ENCODE measurements at regions not wholly inside any gene's neighbourhood (a gene's known extent, or its start where the extent isn't known, plus 50 kb on each side); places are given as distances from the start of the nearest gene placed in this dataset.

DNA sequence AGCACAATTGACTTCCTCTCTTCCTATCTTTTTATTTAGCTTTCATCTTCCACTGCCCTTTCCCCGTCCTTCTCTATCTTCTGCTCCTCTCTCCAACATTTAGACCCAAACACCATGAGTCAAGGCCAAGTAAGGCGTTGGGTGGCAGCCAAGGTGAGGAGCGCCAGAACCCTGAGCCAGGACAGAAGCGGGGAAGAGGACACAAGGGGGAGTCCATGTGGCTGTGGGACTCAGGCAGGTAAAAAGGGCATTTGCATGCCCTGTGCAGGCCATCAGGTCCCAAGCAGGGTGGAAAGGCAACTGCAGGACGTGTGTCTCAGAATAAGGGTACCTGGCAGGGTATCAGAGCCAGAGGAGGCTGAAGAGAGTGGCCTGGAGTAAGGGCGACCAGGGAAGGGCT lies 192.4 kb upstream of the PFKP start:
- TF ChIP-seq, protein P1, sequence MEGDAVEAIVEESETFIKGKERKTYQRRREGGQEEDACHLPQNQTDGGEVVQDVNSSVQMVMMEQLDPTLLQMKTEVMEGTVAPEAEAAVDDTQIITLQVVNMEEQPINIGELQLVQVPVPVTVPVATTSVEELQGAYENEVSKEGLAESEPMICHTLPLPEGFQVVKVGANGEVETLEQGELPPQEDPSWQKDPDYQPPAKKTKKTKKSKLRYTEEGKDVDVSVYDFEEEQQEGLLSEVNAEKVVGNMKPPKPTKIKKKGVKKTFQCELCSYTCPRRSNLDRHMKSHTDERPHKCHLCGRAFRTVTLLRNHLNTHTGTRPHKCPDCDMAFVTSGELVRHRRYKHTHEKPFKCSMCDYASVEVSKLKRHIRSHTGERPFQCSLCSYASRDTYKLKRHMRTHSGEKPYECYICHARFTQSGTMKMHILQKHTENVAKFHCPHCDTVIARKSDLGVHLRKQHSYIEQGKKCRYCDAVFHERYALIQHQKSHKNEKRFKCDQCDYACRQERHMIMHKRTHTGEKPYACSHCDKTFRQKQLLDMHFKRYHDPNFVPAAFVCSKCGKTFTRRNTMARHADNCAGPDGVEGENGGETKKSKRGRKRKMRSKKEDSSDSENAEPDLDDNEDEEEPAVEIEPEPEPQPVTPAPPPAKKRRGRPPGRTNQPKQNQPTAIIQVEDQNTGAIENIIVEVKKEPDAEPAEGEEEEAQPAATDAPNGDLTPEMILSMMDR (conservative IDR thresholded peaks at IDR 0.05): no peak
- TF ChIP-seq ZFX (IDR thresholded peaks at IDR 0.05): no peak
- no peak overlapping the region for H3K27ac ChIP-seq

DNA sequence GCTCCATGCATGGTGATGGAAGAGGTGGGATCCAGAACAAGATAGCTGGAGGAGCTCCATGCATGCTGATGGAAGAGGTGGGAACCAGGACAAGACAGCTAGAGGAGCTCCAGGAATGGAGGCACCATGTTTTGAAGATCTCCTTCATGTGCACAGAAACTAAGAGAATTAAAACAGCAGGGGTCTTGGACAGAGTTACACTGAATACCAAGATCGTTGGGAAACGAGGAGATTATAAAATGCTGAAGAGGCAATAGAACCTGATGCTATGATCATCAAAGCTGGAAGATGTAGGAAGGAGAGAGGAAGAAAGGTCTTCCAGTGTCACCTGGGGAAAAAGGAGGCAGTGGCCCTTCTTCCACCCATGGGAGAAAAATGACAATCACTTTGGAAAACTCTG lies 193.6 kb upstream of the PFKP start:
- no peak for TF ChIP-seq ZFX (IDR thresholded peaks at IDR 0.05)
- TF ChIP-seq, protein P1 (conservative IDR thresholded peaks at IDR 0.05): no peak
- no peak overlapping the region for H3K27ac ChIP-seq

GRCh38 chr10:2871673-2872219 lies 195.6 kb upstream of the PFKP start:
- no peak overlapping the region for H3K27ac ChIP-seq
- TF ChIP-seq, protein P1 (conservative IDR thresholded peaks at IDR 0.05): no peak
- no peak for TF ChIP-seq ZFX (IDR thresholded peaks at IDR 0.05)

GRCh38 chr10:2870654-2871053 lies 196.7 kb upstream of the PFKP start:
- H3K27ac ChIP-seq: no peak overlapping the region
- no peak for TF ChIP-seq ZFX (IDR thresholded peaks at IDR 0.05)
- TF ChIP-seq, protein P1 (conservative IDR thresholded peaks at IDR 0.05): no peak

DNA sequence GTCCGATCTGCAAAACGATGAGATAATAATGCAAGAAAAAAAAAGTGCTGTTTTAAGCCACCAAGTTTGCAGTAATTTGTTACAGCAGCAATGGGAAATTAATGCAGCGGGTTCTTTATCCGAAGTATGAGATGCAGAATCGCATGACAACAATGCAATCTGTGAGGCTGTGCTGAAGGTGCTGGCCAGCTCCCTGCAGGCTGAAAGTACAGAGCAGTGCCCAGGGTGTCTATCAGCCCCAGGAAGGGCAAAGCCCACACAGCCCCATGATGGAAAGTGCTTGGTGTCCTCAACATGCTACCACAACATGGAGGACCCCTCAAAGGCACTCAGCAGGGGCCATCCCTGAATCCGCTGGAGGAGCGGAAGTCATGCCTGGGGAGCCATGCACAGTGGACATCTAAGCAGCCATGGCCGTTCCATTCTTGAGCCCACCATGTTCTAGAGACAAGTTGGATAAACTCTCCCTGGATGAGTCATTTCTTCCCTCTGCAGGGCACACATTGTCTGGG lies 199.5 kb upstream of the PFKP start:
- TF ChIP-seq ZFX (IDR thresholded peaks at IDR 0.05): no peak
- TF ChIP-seq, protein P1 (conservative IDR thresholded peaks at IDR 0.05): no peak

GRCh38 chr10:2866569-2866968 lies 200.8 kb upstream of the PFKP start:
- no peak overlapping the region for H3K27ac ChIP-seq
- TF ChIP-seq, protein P1 (conservative IDR thresholded peaks at IDR 0.05): no peak
- TF ChIP-seq ZFX (IDR thresholded peaks at IDR 0.05): no peak

More for the DNA sequence above, 199.5 kb upstream of the PFKP start:
- no peak overlapping the region for H3K27ac ChIP-seq

DNA sequence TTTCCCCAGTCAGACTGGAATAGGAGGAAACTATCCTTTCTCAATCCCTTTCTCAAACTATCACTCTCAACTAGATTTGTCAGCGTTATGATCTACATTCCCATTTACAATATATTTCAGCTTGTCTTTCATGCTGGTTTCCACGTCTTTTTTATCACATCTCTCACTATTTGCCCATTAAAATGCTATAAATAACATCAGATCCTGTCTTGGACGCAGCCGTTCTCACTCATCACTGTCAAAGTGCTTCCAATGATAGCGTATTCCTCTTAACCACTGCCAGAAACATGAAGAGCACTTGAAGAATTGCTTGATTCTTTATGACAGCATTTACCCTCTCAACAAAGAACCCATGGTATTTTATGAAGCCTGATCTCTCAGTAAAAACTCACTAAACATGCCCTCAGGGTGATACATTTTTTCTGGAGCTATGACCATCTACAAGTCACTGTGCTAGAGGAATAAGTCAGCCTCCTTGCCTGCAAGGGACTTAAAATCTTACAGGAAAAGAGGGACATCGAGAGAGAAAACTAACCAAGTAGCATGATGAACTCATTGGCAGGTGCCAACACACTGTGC lies 205.6 kb upstream of the PFKP start:
- TF ChIP-seq ZFX (IDR thresholded peaks at IDR 0.05): no peak
- TF ChIP-seq, protein P1 (conservative IDR thresholded peaks at IDR 0.05): no peak
- no peak overlapping the region for H3K27ac ChIP-seq

Data from C4-2B (cell line).